H1 (cell line): ENCODE measurements at regions not wholly inside any gene's neighbourhood (a gene's known extent, or its start where the extent isn't known, plus 50 kb on each side); places are given as distances from the start of the nearest gene placed in this dataset.

Experiments used
- CHD7 ChIP-seq: fragments of 300-600 bp; sonication (generic); IDR thresholded peaks from 2 replicates; pipeline ENCODE4 v1.7.1; 2012; ENCODE audit warnings: low read length, moderate library complexity, mild to moderate bottlenecking, inconsistent platforms; ENCODE audit not compliant: insufficient replicate concordance
- POLR2A ChIP-seq, 2 experiments: IDR thresholded peaks; 1 replicate in 1 of 2; 2 replicates in 1 of 2; pipeline ENCODE4 v1.6.1; 2011; ENCODE audit warnings: low read depth in 2 of 2, low read length in 2 of 2, mild to moderate bottlenecking in 2 of 2; ENCODE audit errors: control extremely low read depth in 1 of 2
- RAD21 ChIP-seq, 2 experiments: IDR thresholded peaks in 1 of 2; conservative IDR thresholded peaks in 1 of 2; 2 replicates each; pipeline ENCODE4 v1.6.1; 2011; ENCODE audit warnings: low read depth in 2 of 2, low read length in 2 of 2, improper control_type of control experiment in 1 of 2, inconsistent platforms in 1 of 2, mild to moderate bottlenecking in 1 of 2, moderate library complexity in 1 of 2
- SAP30 ChIP-seq: fragments of 300-600 bp; sonication (generic); IDR thresholded peaks from 2 replicates; pipeline ENCODE4 v1.7.1; 2012; ENCODE audit warnings: low read length, moderate library complexity, mild to moderate bottlenecking, inconsistent platforms; ENCODE audit not compliant: insufficient read depth, insufficient replicate concordance
- SIN3A ChIP-seq, 2 experiments: IDR thresholded peaks in 1 of 2; conservative IDR thresholded peaks in 1 of 2; 2 replicates each; pipeline ENCODE4 v1.6.1; 2011 to 2012; ENCODE audit warnings: low read length in 2 of 2, improper control_type of control experiment in 1 of 2, low read depth in 1 of 2, mild to moderate bottlenecking in 1 of 2
- SRF ChIP-seq: IDR thresholded peaks from 2 replicates; pipeline ENCODE4 v1.6.1; 2011; ENCODE audit warnings: mild to moderate bottlenecking, low read depth, low read length, moderate library complexity
- TEAD4 ChIP-seq: IDR thresholded peaks from 2 replicates; pipeline ENCODE4 v1.6.1; 2012; ENCODE audit warnings: low read depth, low read length, inconsistent platforms, mixed read lengths

- TF ChIP-seq CHD7 (no peak), SIN3A (conservative IDR thresholded peaks at IDR 0.05 in 1 of 2, IDR thresholded peaks at IDR 0.05 in 1 of 2; ENCODE audit: low read depth in 1 of 2, low read length in 2 of 2) (no peak), POLR2A (IDR thresholded peaks at IDR 0.05; ENCODE audit: control extremely low read depth in 1 of 2, low read depth in 2 of 2, low read length in 2 of 2) (no peak), SRF (no peak), SAP30 (no peak), TEAD4 (no peak), RAD21 (IDR thresholded peaks at IDR 0.05 in 1 of 2, conservative IDR thresholded peaks at IDR 0.05 in 1 of 2; ENCODE audit: low read depth in 2 of 2, low read length in 2 of 2) (no peak)
- TF ChIP-seq, all 59 proteins: peak for 0
Measured at GRCh38 chr22:20641919-20642579, 131.9 kb upstream of the SERPIND1 start (continued).
